HG03196 (cell line): ENCODE measurements at regions not wholly inside any gene's neighbourhood (a gene's known extent, or its start where the extent isn't known, plus 50 kb on each side); places are given as distances from the start of the nearest gene placed in this dataset.
"Not testable (repeated sequence)": the region's sequence is repeated elsewhere in the genome, so short reads cannot be mapped to it uniquely, and the experiment has no call there.

Source experiments
- ATAC-seq: cut with Tn5 transposase; IDR thresholded peaks from one replicate; pipeline ENCODE4 v1.9.1; 2021; ENCODE audit not compliant: unreplicated experiment

DNA sequence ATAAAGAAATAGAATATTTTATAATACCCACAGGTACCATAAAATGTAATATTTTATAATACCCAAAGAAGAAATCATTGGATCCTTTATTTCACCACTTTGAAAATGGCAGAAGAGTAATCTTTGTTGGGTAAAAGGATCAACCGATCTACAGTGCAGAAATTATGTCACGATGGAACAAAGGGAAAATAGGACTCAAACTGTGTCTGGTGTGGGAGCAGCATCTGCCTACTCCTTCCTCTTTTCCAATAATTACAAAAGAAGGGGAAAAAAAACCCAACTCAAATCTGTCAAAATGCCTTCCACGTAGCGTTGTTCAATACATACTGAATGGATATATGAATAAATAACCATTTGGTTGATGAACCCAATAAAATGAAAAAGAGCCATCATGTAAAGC is 492.6 kb upstream of the TBL1XR1 start:
- ATAC-seq = no peak

DNA sequence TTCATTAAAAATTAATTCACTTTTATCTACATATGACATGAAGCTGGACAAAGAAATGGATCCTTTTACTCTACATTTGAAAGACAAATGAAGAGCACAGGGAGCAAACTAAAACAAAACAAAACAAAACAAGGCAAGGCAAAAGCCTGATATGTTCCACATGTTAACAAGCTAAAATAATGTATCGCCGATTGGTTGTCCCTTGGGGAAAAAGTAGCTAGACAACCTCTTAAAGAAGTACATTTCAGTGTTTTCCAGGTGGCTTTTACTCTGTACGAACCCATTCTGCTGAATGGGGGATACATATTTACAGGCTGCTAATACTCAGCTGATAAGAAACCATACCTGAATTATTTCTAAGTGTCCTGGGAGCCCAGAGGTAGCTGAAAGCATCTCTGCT is 493.0 kb upstream of the TBL1XR1 start:
- ATAC-seq = no peak

DNA sequence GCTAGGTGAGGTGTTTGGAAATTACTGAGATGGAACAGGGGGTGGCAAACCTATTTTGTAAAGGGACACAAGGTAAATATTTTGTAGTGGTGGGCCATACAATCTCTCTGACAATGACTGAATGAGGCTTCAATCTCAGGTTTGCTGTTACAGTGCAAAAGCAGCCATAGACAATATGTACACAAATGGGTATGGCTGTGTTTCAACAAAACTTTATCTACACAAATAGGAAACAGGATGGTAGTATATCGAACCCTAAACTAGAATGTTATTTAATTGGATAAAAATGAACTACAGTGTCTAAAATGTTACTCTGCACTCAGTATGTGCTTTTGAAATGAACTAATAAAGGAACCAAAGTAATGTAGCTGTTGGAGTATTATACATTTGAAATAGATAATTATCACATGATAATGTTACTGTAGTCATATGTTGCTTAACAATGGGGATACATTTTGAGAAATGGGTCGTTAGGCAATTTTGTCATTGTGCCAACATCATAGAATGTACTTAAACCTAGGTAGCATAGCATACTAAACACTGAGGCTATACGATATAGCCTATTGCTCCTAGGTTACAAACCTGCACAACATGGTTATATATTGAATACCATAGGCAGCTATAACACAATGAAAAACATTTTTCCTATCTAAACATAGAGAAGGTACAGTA is 495.2 kb upstream of the TBL1XR1 start:
- no peak for ATAC-seq

GRCh38 chr3:177693616-177694264 is 496.5 kb upstream of the TBL1XR1 start:
- no peak for ATAC-seq

DNA sequence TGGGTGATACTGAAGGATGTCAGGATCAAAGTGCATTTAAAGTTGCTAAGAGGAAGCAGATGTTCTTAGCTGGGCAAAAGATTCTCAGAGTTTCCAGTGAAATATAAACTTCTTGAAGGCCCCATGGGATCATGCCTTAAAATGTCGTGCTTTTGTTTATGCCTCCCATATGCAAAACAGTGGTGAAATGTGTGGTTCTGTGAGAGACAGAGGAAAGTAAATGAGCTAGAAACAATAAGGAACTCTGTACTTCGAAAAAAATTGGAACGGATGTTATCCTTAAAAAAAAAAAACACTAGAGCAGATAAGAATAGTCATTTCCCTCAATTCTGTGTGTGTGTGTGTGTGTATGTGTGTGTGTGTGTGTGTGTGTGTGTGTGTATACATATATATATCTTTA is 497.0 kb upstream of the TBL1XR1 start:
- ATAC-seq = no peak

DNA sequence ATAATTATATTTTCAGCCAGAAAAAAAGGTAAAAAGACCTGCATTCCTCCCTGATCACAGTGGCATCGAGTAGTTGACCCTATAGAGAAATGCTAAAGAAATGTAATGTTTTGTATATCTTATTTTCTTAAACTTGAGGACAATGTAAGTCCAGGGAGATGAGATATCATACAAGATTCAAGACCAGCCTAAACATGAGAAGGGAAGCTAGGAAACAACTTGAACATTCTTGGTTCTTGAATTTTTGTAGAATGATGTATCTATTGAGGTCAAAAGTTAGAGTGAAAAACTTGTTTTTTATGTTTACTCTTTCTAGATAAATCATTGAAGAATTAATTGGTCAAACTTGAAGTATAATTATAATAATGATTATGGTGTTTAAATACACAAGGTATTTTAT is 497.7 kb upstream of the TBL1XR1 start:
- no peak for ATAC-seq

DNA sequence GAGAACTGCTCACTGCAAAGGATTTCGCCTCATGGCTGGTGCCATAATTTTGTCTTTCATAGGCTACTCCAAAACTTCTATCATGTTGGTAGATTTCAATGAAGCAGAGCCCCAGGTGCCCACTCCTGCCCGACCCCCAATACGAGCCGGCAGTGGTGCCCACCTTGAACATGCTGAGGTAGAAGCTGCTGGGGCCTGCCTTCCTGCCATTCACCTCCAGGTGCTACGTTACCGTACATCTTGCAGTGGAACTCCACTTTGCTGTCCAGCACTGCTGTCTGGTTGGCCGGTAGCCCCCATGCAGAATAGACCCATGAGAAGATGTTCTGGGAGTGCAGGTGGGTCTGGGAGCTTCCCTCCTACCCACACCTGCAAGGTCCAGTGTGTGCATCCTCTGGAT is 502.8 kb upstream of the TBL1XR1 start:
- no peak for ATAC-seq

DNA sequence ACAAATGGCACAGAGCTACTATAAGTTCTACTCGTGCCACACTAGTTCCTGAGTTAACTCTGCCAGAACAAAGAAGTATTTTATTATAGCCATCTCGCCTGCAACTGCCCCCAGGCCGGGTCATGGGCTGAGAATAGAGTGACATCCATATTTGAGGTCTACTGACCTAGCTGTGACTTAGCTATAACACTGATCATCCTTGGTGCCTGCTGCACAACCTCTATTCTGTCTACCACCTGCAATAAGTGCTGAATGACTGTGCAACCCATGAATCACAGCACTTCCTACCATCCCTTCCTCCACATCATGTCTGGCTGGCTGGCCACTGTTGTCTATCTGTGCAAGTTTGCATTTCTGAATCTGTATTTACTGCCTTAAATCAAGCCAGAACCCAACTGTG is 506.5 kb upstream of the TBL1XR1 start:
- ATAC-seq = no peak

DNA sequence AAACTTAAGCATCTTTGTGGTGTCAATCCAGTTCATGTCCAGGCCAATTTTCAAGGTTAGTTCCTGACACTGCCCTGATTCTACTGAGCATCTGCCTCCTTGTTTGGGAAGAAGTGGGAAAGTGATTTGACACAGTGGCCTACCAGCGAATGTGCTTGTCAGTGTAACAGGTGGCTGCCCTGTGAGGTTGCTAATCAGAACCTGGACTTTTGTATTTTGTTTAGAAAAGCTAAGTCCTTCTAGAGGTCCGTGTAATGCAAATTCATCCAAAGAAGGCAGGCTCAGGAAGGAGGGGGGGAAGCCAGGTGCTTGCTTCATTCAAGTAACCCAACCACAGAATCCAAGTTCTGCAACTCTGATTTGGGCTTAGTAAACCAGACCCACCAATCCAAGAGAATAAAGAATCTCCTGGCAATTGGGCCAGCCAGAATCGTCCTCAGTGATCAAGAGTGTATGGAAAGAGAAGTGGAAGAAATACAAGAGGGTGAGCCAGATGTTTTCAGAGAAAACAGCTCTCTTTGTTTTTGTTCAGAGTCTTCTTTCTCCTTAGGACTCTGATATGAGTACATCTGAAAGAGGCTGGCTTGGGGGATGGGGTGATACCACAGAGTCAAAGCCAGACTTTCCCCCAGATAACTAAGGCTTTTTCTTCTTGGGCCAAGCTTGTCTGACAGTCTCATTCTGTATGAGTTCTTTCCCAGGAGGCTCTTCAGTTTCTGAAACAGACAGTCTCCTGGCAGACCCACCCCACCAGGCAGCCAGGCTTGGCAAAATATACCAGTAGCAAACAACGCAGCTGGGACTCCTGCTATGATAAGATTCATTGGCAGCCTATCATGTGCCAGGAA is 508.9 kb upstream of the TBL1XR1 start:
- no peak for ATAC-seq

GRCh38 chr3:177709470-177709869 is 512.2 kb upstream of the TBL1XR1 start:
- not testable (repeated sequence) for ATAC-seq

GRCh38 chr3:177710506-177710905 is 513.2 kb upstream of the TBL1XR1 start:
- no peak for ATAC-seq

DNA sequence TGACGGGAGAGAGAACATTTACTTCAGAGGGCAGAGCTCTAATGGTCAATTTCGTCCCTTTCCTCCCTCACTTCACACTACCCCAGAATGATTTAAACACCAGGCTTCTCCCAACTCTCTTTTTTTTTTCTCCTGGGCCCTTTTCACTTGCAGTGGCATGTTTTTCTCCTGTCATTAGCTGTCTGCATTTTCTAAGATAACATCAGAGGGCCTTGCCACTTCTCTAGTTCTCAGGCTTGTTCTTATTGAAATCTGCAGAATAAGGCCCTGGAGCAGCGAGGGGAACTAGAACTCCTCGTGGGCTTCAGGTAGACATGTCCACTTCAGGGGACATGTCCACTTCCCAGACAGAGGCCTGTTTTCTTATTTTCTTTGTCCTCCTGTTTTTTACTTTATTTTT is 514.4 kb upstream of the TBL1XR1 start:
- ATAC-seq = no peak

DNA sequence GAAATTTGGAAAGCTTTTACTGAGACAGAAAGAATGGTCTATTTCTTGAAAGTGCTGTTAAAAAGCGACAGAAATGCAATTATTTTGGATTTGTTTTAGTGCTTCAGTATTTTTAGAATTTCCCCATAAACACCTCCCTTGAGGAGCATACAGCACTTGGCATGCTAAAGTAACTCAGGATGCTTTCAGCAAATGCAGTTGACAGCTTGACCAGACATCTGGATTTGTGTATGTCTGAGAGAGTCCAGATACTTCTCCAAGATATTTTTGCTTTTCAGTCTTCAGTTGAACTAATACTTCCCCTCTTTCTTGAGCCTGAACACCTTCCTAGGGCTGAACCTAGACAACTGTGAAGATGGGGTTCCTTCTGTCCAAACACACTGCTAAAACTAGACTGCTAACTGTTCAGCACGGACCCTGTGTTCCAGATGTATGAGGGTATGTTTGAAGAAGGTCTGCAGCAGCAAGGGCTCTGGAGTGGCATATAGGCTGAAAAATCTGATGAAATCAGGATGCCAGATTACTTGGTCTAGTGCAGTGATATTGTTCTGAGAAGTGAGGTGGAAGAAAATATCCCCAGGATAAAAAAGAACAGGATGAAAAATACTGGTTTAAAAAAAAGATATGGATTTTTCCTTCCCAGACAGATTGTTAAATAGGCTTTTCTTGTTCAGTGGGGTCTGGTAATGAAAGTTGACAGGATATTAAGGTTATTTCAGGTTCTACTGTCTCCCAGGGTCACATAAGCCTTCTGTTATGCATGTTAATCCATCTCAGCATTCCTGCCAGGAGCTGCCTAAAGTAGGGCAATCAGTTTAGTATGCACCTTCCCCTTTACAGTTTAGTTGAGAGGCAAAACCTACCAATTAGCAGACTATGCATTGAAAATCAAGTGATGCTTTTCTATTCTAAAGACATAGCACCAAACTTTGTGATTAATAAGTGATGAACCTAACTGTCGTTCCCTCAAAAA is 516.9 kb upstream of the TBL1XR1 start:
- no peak for ATAC-seq

DNA sequence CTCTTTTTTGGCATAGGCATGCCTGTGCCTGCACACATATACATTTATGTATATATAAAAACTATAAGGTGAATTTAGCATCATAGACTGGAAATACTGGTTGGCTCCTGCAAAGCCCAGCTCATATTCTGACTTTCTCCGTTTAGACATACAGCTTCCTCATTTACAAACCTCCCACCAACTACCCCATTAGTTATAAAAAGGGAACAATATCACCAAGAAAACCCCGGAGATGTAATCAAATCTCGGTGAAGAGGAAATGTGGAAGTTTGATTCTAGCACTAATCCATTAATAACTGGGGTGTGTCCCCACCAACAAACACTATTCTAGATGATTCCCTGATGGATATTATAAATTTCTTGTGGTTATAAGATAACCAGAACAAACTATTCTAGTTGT is 517.7 kb upstream of the TBL1XR1 start:
- no peak for ATAC-seq

GRCh38 chr3:177715980-177716379 is 518.7 kb upstream of the TBL1XR1 start:
- ATAC-seq = no peak

- ATAC-seq = not testable (repeated sequence)
Observed at GRCh38 chr3:177720927-177721326, 523.6 kb upstream of the TBL1XR1 start.

GRCh38 chr3:177721864-177722785 is 524.8 kb upstream of the TBL1XR1 start:
- no peak for ATAC-seq

- ATAC-seq = no peak
Observed at GRCh38 chr3:177724020-177724638, 526.8 kb upstream of the TBL1XR1 start.

DNA sequence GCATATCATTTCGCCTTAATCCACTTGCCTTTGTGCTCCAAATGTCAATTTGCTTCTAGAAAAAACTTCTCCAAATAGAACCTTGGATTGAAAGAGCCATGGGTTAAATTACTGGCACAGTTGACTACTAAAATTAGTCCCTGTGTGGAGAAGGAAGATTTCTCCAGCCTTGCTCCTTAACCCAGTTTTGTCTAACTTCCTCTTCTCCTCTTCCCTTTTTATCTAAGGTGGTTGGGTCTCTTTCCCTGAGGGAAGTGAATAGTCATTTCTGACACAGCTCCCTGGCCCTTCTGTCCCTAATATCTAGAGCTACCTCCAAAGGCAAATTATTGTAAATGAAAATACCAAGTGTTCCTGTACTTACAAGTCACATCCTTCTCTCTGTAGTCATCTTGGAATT is 527.9 kb upstream of the TBL1XR1 start:
- no peak for ATAC-seq
